Neuron (in vitro differentiated cells): ENCODE measurements at regions not wholly inside any gene's neighbourhood (a gene's known extent, or its start where the extent isn't known, plus 50 kb on each side); places are given as distances from the start of the nearest gene placed in this dataset.
"Not testable (repeated sequence)": the region's sequence is repeated elsewhere in the genome, so short reads cannot be mapped to it uniquely, and the experiment has no call there.

Source experiments
- H2AFZ ChIP-seq: one replicate; pipeline ENCODE4 v1.6.1; 2013; ENCODE audit warnings: low read depth, mild to moderate bottlenecking, inconsistent platforms, low read length, moderate library complexity
- H3K27me3 ChIP-seq: one replicate; pipeline ENCODE4 v1.6.1; 2013; ENCODE audit warnings: low read length; ENCODE audit not compliant: insufficient read depth
- H3K36me3 ChIP-seq: one replicate; pipeline ENCODE4 v1.6.1; 2013; ENCODE audit warnings: low read length; ENCODE audit not compliant: insufficient read depth
- H3K4me1 ChIP-seq: one replicate; pipeline ENCODE4 v1.6.1; 2013; ENCODE audit warnings: low read length; ENCODE audit not compliant: insufficient read depth
- H3K4me3 ChIP-seq: 2 replicates; pipeline ENCODE4 v1.5.1; 2013; ENCODE audit warnings: mild to moderate bottlenecking, low read length, moderate library complexity
- H3K9me3 ChIP-seq: one replicate; pipeline ENCODE4 v1.6.1; 2013; ENCODE audit warnings: low read length

- Histone ChIP-seq H3K9me3 (no peaks in the 10 kb centered on the region), H3K4me1 (peaks cover 14% of the 10 kb centered on the region), H3K36me3 (no peaks in the 10 kb centered on the region), H3K27me3 (no peaks in the 10 kb centered on the region), H3K4me3 (no peak overlapping the region), H2AFZ (no peak overlapping the region)
Measured at GRCh38 chr9:13446286-13446937, 166.9 kb upstream of the MPDZ start.

GRCh38 chr9:13445103-13445500, 165.6 kb upstream of the MPDZ start:
- H3K9me3 ChIP-seq = no peaks in the 10 kb centered on the region
- H3K36me3 ChIP-seq = no peaks in the 10 kb centered on the region
- no peak overlapping the region for H3K4me3 ChIP-seq
- H2AFZ ChIP-seq = no peak overlapping the region
- H3K27me3 ChIP-seq = no peaks in the 10 kb centered on the region
- H3K4me1 ChIP-seq = peaks cover 14% of the 10 kb centered on the region

DNA sequence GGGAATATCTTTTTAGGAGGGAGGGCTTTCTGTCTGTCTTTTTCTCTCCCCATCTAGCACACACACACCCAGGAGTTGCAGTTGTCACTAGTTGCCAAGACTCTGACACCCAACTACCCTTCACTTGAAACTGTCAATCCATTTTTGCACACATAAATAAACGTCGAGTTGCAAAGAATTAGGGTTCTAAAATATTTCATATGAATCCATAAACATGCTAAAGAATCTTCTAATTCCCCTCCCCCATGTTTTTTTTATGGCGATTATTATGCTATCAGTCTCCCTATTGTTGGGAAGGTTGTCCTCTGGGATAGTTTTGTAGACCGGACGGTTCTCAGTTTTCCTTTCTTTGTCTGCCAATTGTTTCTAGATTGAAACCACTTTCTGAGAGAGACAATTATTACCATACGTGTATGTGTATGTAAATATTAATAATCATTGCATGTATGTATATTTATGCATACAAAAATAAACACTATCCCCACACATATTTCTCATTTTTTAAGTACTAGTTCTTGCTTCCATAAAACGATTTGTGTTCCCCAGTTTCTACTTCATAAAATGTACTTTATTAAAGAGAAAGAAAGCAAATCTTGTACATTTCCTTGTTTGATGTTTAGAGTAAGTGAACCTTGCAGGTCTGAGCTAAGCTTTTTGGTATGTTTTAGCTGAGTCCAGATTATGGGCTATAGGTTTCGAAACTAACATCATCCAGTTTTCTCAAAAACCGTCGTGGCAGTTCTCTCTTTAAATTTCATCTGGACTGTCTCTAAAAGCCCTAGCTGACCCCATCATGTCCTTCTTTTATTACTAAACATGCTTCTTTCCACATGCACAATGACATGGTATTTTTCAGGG, 165.0 kb upstream of the MPDZ start:
- Histone ChIP-seq H3K36me3 (no peaks in the 10 kb centered on the region), H3K4me1 (peaks cover 14% of the 10 kb centered on the region), H3K4me3 (no peak overlapping the region), H3K9me3 (no peaks in the 10 kb centered on the region), H3K27me3 (no peaks in the 10 kb centered on the region), H2AFZ (no peak overlapping the region)

DNA sequence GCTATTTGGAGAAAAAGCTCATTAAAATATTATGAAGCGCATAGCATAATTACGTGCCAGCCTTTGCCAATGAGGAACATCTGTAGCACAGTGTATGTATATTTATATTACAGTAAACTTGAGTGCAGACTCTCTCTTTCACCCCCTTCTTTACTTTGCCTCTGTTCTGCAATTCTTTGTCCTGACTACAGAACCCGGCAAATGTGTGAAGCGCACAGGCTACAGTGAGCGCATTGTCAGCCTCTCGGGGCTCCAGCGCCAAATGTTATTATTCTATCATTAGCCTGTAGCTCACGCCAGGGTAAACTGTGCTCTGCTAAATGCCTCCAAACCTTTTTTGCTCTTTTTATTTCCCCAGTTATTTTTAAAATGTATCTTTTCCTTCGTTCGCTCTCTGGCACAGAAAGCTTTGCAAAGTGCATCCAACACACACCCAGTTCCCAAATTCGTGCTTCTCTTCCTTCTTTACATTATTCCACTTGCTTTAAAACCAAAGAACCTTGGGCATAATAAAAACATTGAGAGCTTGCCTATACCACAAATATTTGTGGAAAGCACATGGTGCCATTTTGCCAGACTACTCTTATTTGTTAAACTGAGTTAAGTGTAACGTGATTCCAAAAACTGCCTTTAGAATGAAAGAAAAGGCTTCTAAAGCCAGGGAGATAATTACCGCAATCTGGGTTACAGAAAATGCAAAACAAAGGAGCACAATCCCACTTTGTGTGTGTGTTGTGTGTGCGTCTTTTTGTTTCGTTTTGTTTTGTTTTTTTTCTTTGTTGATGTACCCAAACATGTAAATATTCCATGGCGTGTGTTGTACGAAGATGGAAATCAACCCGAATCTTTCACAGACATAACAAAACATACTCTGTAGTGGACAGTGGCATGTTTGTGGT, 164.1 kb upstream of the MPDZ start:
- no peaks in the 10 kb centered on the region for H3K9me3 ChIP-seq
- H2AFZ ChIP-seq = no peak overlapping the region
- H3K27me3 ChIP-seq = no peaks in the 10 kb centered on the region
- peaks cover 14% of the 10 kb centered on the region for H3K4me1 ChIP-seq
- no peaks in the 10 kb centered on the region for H3K36me3 ChIP-seq
- H3K4me3 ChIP-seq = no peak overlapping the region

DNA sequence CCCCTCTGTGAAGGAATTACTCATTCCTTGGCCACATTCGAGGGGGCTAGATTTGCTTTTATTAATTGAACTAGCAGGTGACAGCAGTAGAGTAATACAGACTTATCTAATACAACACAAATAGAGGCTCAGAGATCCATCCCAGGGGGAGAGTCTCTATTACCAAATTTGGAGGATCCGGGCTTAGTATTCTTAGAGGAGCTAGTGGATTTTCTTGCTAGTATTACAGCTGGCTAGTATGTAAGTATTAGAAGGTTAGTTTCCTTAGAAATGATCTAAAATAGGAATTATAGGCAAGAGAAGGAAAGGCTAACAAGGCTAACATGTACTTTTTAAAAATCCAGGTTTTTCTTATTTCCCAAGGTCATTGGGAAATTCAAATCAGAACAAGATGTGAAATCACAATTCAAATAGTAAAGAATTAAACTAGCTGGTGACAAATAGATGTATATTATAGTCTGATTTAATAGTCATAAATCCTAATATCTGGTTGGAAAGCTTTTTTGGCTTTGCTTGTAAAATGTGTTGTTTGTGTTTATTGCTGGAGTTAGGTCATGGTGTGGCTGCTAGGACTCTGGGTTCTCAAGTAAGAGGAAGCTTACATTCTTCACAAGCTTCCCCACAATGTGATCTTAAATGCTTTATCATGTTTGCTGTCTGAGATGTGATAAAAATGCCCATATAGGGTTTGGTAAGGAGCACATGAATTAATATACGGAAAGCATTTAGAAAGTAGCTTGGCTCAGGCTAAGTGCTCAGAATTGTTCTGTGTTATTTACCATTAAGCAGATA, 160.4 kb upstream of the MPDZ start:
- Histone ChIP-seq H3K36me3 (no peaks in the 10 kb centered on the region), H3K27me3 (no peaks in the 10 kb centered on the region), H2AFZ (no peak overlapping the region), H3K9me3 (no peaks in the 10 kb centered on the region), H3K4me3 (no peak overlapping the region), H3K4me1 (peaks cover 10% of the 10 kb centered on the region)

DNA sequence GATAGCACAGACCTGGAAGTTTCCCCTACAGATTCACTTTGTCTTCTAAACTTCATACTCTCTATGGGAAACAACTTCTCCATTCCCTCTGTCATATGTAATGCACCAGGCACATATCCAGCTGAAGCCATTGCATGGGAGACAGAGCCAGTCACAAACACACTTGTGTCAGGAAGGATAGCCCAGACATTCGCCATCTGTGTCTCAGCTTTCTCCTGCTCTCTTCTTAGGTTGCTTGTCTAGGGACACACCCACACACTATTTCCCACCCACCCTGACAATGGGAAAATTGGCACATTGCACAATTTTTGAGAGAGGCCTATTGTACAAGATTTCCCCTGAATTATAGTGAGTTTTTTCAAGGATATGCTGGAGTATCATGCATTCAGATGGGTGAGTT, 158.4 kb upstream of the MPDZ start:
- peaks cover under 1% of the 10 kb centered on the region for H3K4me1 ChIP-seq
- H3K9me3 ChIP-seq = no peaks in the 10 kb centered on the region
- H3K4me3 ChIP-seq = no peak overlapping the region
- H3K36me3 ChIP-seq = no peaks in the 10 kb centered on the region
- H3K27me3 ChIP-seq = no peaks in the 10 kb centered on the region
- H2AFZ ChIP-seq = no peak overlapping the region

GRCh38 chr9:13436591-13436990, 157.1 kb upstream of the MPDZ start:
- Histone ChIP-seq H3K4me1 (no peaks in the 10 kb centered on the region), H2AFZ (no peak overlapping the region), H3K9me3 (no peaks in the 10 kb centered on the region)

GRCh38 chr9:13433453-13433852, 154.0 kb upstream of the MPDZ start:
- not testable (repeated sequence) for H3K4me3 ChIP-seq, H3K27me3 ChIP-seq, H3K36me3 ChIP-seq, H2AFZ ChIP-seq, H3K4me1 ChIP-seq, H3K9me3 ChIP-seq

More at GRCh38 chr9:13436591-13436990, 157.1 kb upstream of the MPDZ start:
- Histone ChIP-seq H3K4me3 (no peak overlapping the region), H3K27me3 (no peaks in the 10 kb centered on the region), H3K36me3 (no peaks in the 10 kb centered on the region)

- Histone ChIP-seq H3K4me1 (peaks cover 7% of the 10 kb centered on the region), H3K36me3 (no peaks in the 10 kb centered on the region), H3K4me3 (no peak overlapping the region), H2AFZ (no peak overlapping the region), H3K27me3 (no peaks in the 10 kb centered on the region), H3K9me3 (no peaks in the 10 kb centered on the region)
Measured at GRCh38 chr9:13432904-13433303, 153.4 kb upstream of the MPDZ start.

- peaks cover 10% of the 10 kb centered on the region for H3K4me1 ChIP-seq
- H3K36me3 ChIP-seq = no peaks in the 10 kb centered on the region
- no peak overlapping the region for H2AFZ ChIP-seq
- no peaks in the 10 kb centered on the region for H3K9me3 ChIP-seq
- H3K27me3 ChIP-seq = no peaks in the 10 kb centered on the region
- H3K4me3 ChIP-seq = no peak overlapping the region
Measured at GRCh38 chr9:13431692-13432091, 152.2 kb upstream of the MPDZ start.

DNA sequence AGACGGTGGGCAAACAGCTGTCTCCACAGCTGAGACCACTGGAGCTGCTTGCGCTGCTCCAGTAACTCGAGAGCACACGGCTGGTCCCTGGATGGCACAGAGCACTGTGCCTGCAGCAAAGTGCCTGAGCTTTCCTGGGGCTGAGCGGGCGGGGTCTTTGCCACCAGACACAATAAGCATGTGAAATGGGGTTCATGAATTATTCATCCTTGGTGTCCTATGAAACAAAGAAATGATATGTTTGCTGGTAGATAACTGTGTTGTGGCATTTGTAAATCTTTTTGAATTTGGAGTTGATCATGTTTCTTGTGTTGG, 151.7 kb upstream of the MPDZ start:
- Histone ChIP-seq H2AFZ (no peak overlapping the region), H3K4me3 (no peak overlapping the region), H3K4me1 (peaks cover 10% of the 10 kb centered on the region), H3K27me3 (no peaks in the 10 kb centered on the region), H3K9me3 (no peaks in the 10 kb centered on the region), H3K36me3 (no peaks in the 10 kb centered on the region)

DNA sequence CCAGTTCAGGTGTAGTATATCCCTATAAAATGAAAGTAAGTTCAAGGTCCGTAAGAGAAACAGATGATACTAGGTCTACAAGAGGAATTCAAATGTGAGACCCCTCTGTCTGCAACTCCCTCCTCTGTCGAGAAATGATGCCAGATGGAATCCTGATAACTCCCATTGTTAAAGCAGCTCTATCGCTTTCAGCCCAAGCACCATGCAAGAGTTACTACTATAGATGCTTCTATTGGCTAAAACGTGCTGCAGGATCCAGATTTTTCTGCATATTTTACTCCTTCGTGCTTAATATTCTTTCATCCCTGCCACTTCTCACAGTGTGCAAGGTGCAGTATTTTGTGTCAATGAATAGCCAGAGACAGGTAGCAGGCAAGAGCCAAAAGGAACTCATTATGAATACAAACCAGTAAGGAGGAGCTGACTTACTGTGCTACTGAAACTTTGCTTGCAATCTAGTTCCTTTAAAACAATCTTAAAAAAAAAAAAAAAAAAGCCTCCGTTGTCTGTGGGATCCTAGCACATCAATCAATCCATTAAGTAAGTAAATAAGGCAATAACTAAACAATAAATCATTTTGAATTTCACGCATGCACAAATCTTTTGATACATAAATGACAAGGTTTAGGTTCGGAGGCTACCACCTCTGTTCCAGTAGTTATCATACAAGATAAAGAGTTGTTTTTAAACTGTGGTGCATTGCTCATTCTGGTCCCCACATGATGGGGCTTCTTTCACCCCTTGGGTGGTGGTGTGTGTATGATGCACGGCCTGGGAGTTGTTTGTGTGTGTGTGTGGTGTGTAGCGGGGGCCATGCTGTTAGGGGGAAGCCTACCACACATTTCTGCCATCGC, 151.1 kb upstream of the MPDZ start:
- Histone ChIP-seq H3K27me3 (no peaks in the 10 kb centered on the region), H3K36me3 (no peaks in the 10 kb centered on the region), H3K9me3 (no peaks in the 10 kb centered on the region), H2AFZ (no peak overlapping the region), H3K4me3 (no peak overlapping the region), H3K4me1 (peaks cover 10% of the 10 kb centered on the region)
